GM12864 (cell line): ENCODE measurements at regions not wholly inside any gene's neighbourhood (a gene's known extent, or its start where the extent isn't known, plus 50 kb on each side); places are given as distances from the start of the nearest gene placed in this dataset.
A peak's percentile ranks its signal among the peaks of the same experiment; 100 is the strongest.

Experiments used
- DNase-seq: peaks from one replicate; pipeline ENCODE4 v3.0.0-alpha.2; 2011; ENCODE audit warnings: low read depth
- H3K4me3 ChIP-seq: 2 replicates; pipeline ENCODE4 v1.5.1; 2011; ENCODE audit warnings: mild to moderate bottlenecking, low read depth, low read length, control low read depth
- CTCF ChIP-seq: IDR thresholded peaks from 2 replicates; pipeline ENCODE4 v1.5.1; 2011; ENCODE audit warnings: low read depth, mild to moderate bottlenecking, moderate library complexity, low read length, control low read depth, inconsistent platforms; ENCODE audit errors: missing control alignments

- no peak for TF ChIP-seq CTCF
- peak; percentile 51 for DNase-seq
- no peak overlapping the region for H3K4me3 ChIP-seq
These were observed 151.5 kb upstream of the PKDCC start for GRCh38 chr2:41896186-41896846.

GRCh38 chr2:41899189-41899588 lies 148.6 kb upstream of the PKDCC start:
- H3K4me3 ChIP-seq = no peak overlapping the region
- TF ChIP-seq CTCF = no peak
- DNase-seq = no peak

DNA sequence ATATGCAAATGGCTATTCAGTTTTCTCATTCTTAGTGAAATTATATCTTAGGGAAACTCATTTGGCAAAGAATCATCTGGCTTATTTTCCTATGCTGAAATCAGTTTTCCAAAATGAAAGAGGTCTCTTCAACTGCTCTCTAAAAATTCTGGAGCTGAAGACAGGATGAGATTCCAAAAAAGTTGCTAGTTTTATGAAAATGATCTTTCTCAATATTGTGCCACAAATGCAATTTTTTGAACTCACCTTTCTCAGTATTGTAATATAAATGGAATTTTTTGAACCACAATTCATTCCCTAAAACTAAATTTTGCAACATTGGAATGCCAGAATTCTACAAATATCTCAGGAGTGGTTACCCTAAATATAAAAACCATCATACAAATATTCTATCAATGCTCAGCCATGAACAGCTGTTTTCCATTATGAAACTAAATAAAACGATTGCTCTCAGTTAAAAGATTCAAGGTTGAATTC lies 147.7 kb upstream of the PKDCC start:
- DNase-seq = no peak
- TF ChIP-seq CTCF = no peak
- no peak overlapping the region for H3K4me3 ChIP-seq

GRCh38 chr2:41902897-41903296 lies 144.9 kb upstream of the PKDCC start:
- DNase-seq = no peak
- no peak overlapping the region for H3K4me3 ChIP-seq
- no peak for TF ChIP-seq CTCF

DNA sequence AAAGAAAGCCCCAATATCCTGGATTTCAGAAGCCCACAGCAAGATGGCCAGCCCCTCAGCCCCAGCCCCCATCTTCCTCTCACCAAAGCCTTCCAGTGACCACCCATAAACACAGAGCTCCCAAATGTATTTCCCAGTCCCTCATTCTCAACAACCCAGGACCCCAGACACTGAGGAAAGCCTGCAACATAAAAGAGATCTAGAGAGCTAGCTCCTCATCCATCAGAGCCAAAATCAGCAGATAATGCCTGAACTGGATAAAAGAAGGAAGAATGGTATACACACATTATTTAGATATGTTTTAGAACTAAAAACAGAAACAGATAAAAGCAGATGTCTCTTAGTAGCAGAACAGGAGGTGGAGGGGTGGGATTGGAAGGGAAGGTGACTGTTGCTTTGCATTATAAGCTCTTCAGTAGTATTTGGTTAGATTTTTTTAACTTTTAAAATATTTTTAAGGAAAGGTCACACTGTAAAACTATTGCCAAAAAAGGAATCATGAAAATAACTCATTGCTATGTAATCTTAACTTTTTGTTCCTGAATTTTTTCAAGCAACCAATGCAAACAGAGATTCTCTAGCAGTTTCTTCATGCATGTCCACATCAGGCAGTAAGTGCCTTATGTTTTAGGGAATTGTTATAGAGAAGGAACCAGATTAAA lies 144.2 kb upstream of the PKDCC start:
- no peak for TF ChIP-seq CTCF
- no peak for DNase-seq
- no peak overlapping the region for H3K4me3 ChIP-seq

GRCh38 chr2:41904459-41904858 lies 143.4 kb upstream of the PKDCC start:
- DNase-seq = no peak
- H3K4me3 ChIP-seq = no peak overlapping the region
- TF ChIP-seq CTCF = no peak
